ENCODE measurements at regions not wholly inside any gene's neighbourhood (a gene's known extent, or its start where the extent isn't known, plus 50 kb on each side); places are given as distances from the start of the nearest gene placed in this dataset.
"Not testable (repeated sequence)": the region's sequence is repeated elsewhere in the genome, so short reads cannot be mapped to it uniquely, and the experiment has no call there.

GRCh38 chr9:67349424-67349759, 357.0 kb upstream of the SPATA31A3 start:
- no CpG with 5 or more reads among the region's 2 CpGs for WGBS, 2 experiments (ENCODE audit: insufficient coverage in 2 of 2)
- not testable (repeated sequence) for H3K36me3 ChIP-seq (ENCODE audit: control insufficient read depth, insufficient read depth, low read length); H3K4me3 ChIP-seq (ENCODE audit: extremely low read depth, insufficient read depth, low read length, poor library complexity, severe bottlenecking); H3K27ac ChIP-seq (ENCODE audit: low read depth, low read length, severe bottlenecking); H3K4me1 ChIP-seq (ENCODE audit: control insufficient read depth, insufficient read depth, low read length, poor library complexity, severe bottlenecking); H3K9me3 ChIP-seq (ENCODE audit: control insufficient read depth, low read length)

- no CpG with 5 or more reads among the region's 2 CpGs for WGBS, 2 experiments (ENCODE audit: insufficient coverage in 2 of 2)
- H3K9me3 ChIP-seq (ENCODE audit: control insufficient read depth, low read length); H3K27ac ChIP-seq (ENCODE audit: low read depth, low read length, severe bottlenecking); H3K36me3 ChIP-seq (ENCODE audit: control insufficient read depth, insufficient read depth, low read length); H3K4me3 ChIP-seq (ENCODE audit: extremely low read depth, insufficient read depth, low read length, poor library complexity, severe bottlenecking); H3K4me1 ChIP-seq (ENCODE audit: control insufficient read depth, insufficient read depth, low read length, poor library complexity, severe bottlenecking): not testable (repeated sequence)
Measured at GRCh38 chr9:67348562-67349423, 356.4 kb upstream of the SPATA31A3 start.

GRCh38 chr9:67348094-67348493, 355.7 kb upstream of the SPATA31A3 start:
- H3K27ac ChIP-seq (ENCODE audit: low read depth, low read length, severe bottlenecking); H3K4me3 ChIP-seq (ENCODE audit: extremely low read depth, insufficient read depth, low read length, poor library complexity, severe bottlenecking); H3K9me3 ChIP-seq (ENCODE audit: control insufficient read depth, low read length); H3K36me3 ChIP-seq (ENCODE audit: control insufficient read depth, insufficient read depth, low read length); H3K4me1 ChIP-seq (ENCODE audit: control insufficient read depth, insufficient read depth, low read length, poor library complexity, severe bottlenecking): not testable (repeated sequence)
- WGBS, 2 experiments (ENCODE audit: insufficient coverage in 2 of 2): no CpG with 5 or more reads among the region's 4 CpGs

DNA sequence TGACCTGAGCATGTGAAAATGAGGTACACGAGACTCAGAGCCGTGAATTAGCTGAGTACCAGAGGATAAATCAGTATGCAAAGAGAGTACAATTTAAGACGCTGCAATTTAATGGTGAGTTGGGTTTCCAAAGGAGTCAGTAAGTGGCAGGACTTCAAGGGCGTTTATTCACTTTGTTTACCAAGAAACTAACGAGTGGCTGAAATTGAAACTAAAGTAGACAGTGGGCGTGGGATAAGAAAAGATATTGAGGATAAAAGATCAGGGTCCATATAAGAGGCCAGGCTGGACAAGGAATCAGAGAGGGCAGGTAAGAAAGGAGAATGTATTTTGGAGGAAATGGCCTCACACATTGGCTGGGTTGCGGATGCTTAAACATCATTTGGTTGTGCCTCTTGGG, 346.9 kb upstream of the SPATA31A3 start:
- H3K4me3 ChIP-seq (ENCODE audit: extremely low read depth, insufficient read depth, low read length, poor library complexity, severe bottlenecking); H3K27ac ChIP-seq (ENCODE audit: low read depth, low read length, severe bottlenecking); H3K36me3 ChIP-seq (ENCODE audit: control insufficient read depth, insufficient read depth, low read length); H3K4me1 ChIP-seq (ENCODE audit: control insufficient read depth, insufficient read depth, low read length, poor library complexity, severe bottlenecking); H3K9me3 ChIP-seq (ENCODE audit: control insufficient read depth, low read length): not testable (repeated sequence)
- no CpG with 5 or more reads among the region's 7 CpGs for WGBS, 2 experiments (ENCODE audit: insufficient coverage in 2 of 2)

- not testable (repeated sequence) for H3K36me3 ChIP-seq (ENCODE audit: control insufficient read depth, insufficient read depth, low read length); H3K4me3 ChIP-seq (ENCODE audit: extremely low read depth, insufficient read depth, low read length, poor library complexity, severe bottlenecking); H3K4me1 ChIP-seq (ENCODE audit: control insufficient read depth, insufficient read depth, low read length, poor library complexity, severe bottlenecking); H3K27ac ChIP-seq (ENCODE audit: low read depth, low read length, severe bottlenecking); H3K9me3 ChIP-seq (ENCODE audit: control insufficient read depth, low read length)
- WGBS, 2 experiments (ENCODE audit: insufficient coverage in 2 of 2): no CpG with 5 or more reads among the region's 12 CpGs
Measured at GRCh38 chr9:67338201-67338600, 345.9 kb upstream of the SPATA31A3 start.

GRCh38 chr9:67334727-67335572, 342.6 kb upstream of the SPATA31A3 start:
- H3K27ac ChIP-seq (ENCODE audit: low read depth, low read length, severe bottlenecking); H3K36me3 ChIP-seq (ENCODE audit: control insufficient read depth, insufficient read depth, low read length); H3K4me3 ChIP-seq (ENCODE audit: extremely low read depth, insufficient read depth, low read length, poor library complexity, severe bottlenecking); H3K4me1 ChIP-seq (ENCODE audit: control insufficient read depth, insufficient read depth, low read length, poor library complexity, severe bottlenecking); H3K9me3 ChIP-seq (ENCODE audit: control insufficient read depth, low read length): not testable (repeated sequence)
- WGBS, 2 experiments (ENCODE audit: insufficient coverage in 2 of 2): no CpG with 5 or more reads among the region's 9 CpGs

DNA sequence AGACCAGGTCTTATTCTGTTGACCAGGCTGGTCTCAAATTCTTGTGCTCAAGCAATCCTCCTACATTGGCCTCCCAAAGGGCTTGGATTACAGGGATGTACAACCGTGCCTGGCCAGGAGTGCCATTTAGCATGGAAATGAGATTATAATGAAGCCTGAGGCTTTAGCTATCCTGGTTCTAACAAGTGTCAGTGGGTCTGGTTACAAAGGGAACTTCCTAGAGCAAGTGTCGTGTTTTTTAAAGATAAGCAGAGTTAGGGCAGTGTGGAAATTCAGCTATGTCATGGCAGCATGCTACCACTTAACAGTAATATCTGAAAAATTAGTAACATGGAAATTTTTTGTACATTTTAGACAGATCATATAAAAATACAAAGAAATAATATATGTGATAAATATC, 339.3 kb upstream of the SPATA31A3 start:
- not testable (repeated sequence) for H3K27ac ChIP-seq (ENCODE audit: low read depth, low read length, severe bottlenecking); H3K4me1 ChIP-seq (ENCODE audit: control insufficient read depth, insufficient read depth, low read length, poor library complexity, severe bottlenecking); H3K9me3 ChIP-seq (ENCODE audit: control insufficient read depth, low read length); H3K36me3 ChIP-seq (ENCODE audit: control insufficient read depth, insufficient read depth, low read length); H3K4me3 ChIP-seq (ENCODE audit: extremely low read depth, insufficient read depth, low read length, poor library complexity, severe bottlenecking)
- WGBS, 2 experiments (ENCODE audit: insufficient coverage in 2 of 2): no CpG with 5 or more reads among the region's 2 CpGs

DNA sequence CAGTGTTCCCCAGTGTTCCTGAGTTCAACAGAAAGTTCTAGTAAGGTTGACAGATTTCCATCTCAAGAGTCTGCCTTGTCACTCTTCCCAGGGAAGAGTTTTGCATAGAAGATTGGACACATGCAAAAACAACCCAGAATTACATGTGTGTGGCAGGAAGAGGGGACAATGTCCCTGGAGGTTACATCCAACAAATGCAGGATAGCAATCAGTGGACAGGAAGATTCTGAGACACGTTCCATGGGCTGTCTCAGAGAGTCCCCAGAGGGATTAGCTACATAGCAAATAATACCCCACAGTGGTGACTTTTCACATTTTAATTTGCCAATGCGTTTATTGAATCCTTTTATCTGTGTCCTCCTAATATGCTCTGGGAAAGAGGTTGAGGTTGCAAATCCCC, 321.1 kb upstream of the SPATA31A3 start:
- not testable (repeated sequence) for H3K4me1 ChIP-seq (ENCODE audit: control insufficient read depth, insufficient read depth, low read length, poor library complexity, severe bottlenecking); H3K9me3 ChIP-seq (ENCODE audit: control insufficient read depth, low read length); H3K4me3 ChIP-seq (ENCODE audit: extremely low read depth, insufficient read depth, low read length, poor library complexity, severe bottlenecking); H3K36me3 ChIP-seq (ENCODE audit: control insufficient read depth, insufficient read depth, low read length); H3K27ac ChIP-seq (ENCODE audit: low read depth, low read length, severe bottlenecking)
- WGBS, 2 experiments (ENCODE audit: insufficient coverage in 2 of 2): no CpG with 5 or more reads among the region's 2 CpGs

DNA sequence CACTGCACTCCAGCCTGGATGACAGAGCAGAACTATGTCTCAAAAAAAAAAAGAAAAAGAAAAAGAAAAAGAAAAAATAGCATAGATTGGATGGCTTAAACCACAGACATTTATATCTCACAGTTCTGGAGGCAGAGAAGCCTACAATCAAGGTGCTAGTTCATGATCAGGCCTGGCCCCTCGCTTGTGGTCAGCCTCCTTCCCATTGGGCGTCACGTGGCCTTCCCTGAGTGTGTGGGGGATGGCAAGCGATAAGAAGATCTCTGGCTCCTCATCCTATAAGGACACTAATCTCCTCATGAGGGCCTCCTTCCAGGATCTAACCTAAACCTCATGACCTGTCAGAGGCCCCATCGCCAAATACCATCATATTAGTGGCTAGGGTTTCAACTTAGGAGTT, 320.2 kb upstream of the SPATA31A3 start:
- not testable (repeated sequence) for H3K4me1 ChIP-seq (ENCODE audit: control insufficient read depth, insufficient read depth, low read length, poor library complexity, severe bottlenecking); H3K9me3 ChIP-seq (ENCODE audit: control insufficient read depth, low read length); H3K27ac ChIP-seq (ENCODE audit: low read depth, low read length, severe bottlenecking); H3K4me3 ChIP-seq (ENCODE audit: extremely low read depth, insufficient read depth, low read length, poor library complexity, severe bottlenecking); H3K36me3 ChIP-seq (ENCODE audit: control insufficient read depth, insufficient read depth, low read length)
- WGBS, 2 experiments (ENCODE audit: insufficient coverage in 2 of 2): no CpG with 5 or more reads among the region's 5 CpGs

- H3K4me3 ChIP-seq (ENCODE audit: extremely low read depth, insufficient read depth, low read length, poor library complexity, severe bottlenecking); H3K9me3 ChIP-seq (ENCODE audit: control insufficient read depth, low read length); H3K27ac ChIP-seq (ENCODE audit: low read depth, low read length, severe bottlenecking); H3K36me3 ChIP-seq (ENCODE audit: control insufficient read depth, insufficient read depth, low read length); H3K4me1 ChIP-seq (ENCODE audit: control insufficient read depth, insufficient read depth, low read length, poor library complexity, severe bottlenecking): not testable (repeated sequence)
- no CpG with 5 or more reads among the region's 8 CpGs for WGBS, 2 experiments (ENCODE audit: insufficient coverage in 2 of 2)
Measured at GRCh38 chr9:67307109-67307508, 314.8 kb upstream of the SPATA31A3 start.

GRCh38 chr9:67288797-67289196, 296.4 kb upstream of the SPATA31A3 start:
- no CpG with 5 or more reads among the region's 6 CpGs for WGBS, 2 experiments (ENCODE audit: insufficient coverage in 2 of 2)
- not testable (repeated sequence) for H3K4me3 ChIP-seq (ENCODE audit: extremely low read depth, insufficient read depth, low read length, poor library complexity, severe bottlenecking); H3K36me3 ChIP-seq (ENCODE audit: control insufficient read depth, insufficient read depth, low read length); H3K9me3 ChIP-seq (ENCODE audit: control insufficient read depth, low read length); H3K27ac ChIP-seq (ENCODE audit: low read depth, low read length, severe bottlenecking); H3K4me1 ChIP-seq (ENCODE audit: control insufficient read depth, insufficient read depth, low read length, poor library complexity, severe bottlenecking)
